ENCODE measurements at regions not wholly inside any gene's neighbourhood (a gene's known extent, or its start where the extent isn't known, plus 50 kb on each side); places are given as distances from the start of the nearest gene placed in this dataset.

GRCh38 chr12:126982707-126983106, 1284.3 kb upstream of the TMEM132C start:
- no peak for TF ChIP-seq CTCF (IDR thresholded peaks at IDR 0.05)
- no peak for TF ChIP-seq ZFX (IDR thresholded peaks at IDR 0.05; ENCODE audit: borderline replicate concordance)
